ENCODE measurements at regions not wholly inside any gene's neighbourhood (a gene's known extent, or its start where the extent isn't known, plus 50 kb on each side); places are given as distances from the start of the nearest gene placed in this dataset.

DNA sequence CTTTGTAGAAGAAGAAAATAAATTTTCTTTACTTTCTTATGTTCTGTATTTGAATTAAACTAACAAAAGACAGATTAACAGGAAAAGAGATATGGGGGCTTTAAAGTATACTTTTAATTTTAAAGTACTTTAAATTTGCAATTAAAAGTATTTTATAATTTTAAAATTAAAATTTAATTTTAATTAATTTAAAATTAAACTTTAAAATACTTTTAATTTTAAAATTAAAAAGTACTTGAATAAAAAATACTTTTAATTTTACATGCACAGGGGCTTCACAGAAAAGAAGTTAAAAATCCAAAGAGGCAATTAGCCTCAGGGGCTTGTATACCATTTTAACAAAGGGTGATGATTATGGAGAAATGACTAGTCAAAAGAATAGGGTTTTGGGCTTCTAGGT is 420.5 kb upstream of the TGFBR2 start:
- TF ChIP-seq CTCF (conservative IDR thresholded peaks at IDR 0.05; ENCODE audit: low read depth in 2 of 2) (no peak), EZH2 (IDR thresholded peaks at IDR 0.05; ENCODE audit: low read depth, unreplicated experiment) (no peak), POLR2AphosphoS5 (IDR thresholded peaks at IDR 0.05; ENCODE audit: low read depth) (no peak)

Data from GM23338 (cell line).